Stimulated activated naive CD8-positive, alpha-beta T cell treated with anti-CD3 and anti-CD28 coated beads, Interleukin-15, amount 100 ng/mL, for 72 hours (primary cell): ENCODE measurements at regions not wholly inside any gene's neighbourhood (a gene's known extent, or its start where the extent isn't known, plus 50 kb on each side); places are given as distances from the start of the nearest gene placed in this dataset.

Experiments
- ATAC-seq: fragments of 150-1000 bp; cut with Tn5 transposase; 2 replicates; pipeline ENCODE4 v1.10.0; 2021; ENCODE audit warnings: mild to moderate bottlenecking, moderate library complexity
- DNase-seq, 2 donors: peaks; one replicate each; pipeline ENCODE4 v3.0.0; 2021 to 2022
- H3K27ac Mint-ChIP-seq, 2 donors: one replicate each; pipeline ENCODE4 v1.8.0; 2022; ENCODE audit warnings: mild to moderate bottlenecking in 2 of 2, mixed read lengths in 2 of 2, moderate library complexity in 2 of 2
- H3K27me3 Mint-ChIP-seq: one replicate; pipeline ENCODE4 v1.8.0; 2022; ENCODE audit warnings: mixed read lengths
- H3K4me1 Mint-ChIP-seq: one replicate; pipeline ENCODE4 v1.8.0; 2022; ENCODE audit warnings: mild to moderate bottlenecking, mixed read lengths
- H3K4me3 Mint-ChIP-seq, 2 donors: one replicate each; pipeline ENCODE4 v1.8.0; 2022; ENCODE audit warnings: mild to moderate bottlenecking in 2 of 2, mixed read lengths in 2 of 2, moderate library complexity in 1 of 2
- H3K9me3 Mint-ChIP-seq, 2 donors: one replicate each; pipeline ENCODE4 v1.8.0; 2022; ENCODE audit warnings: mixed read lengths in 2 of 2

GRCh38 chr2:239479471-239479870 lies 78.7 kb upstream of the HDAC4 start:
- H3K4me3 Mint-ChIP-seq, result no peak overlapping the region
- H3K4me1 Mint-ChIP-seq, result no peaks in the 10 kb centered on the region
- ATAC-seq, result no peak
- DNase-seq, result no peak
- H3K27me3 Mint-ChIP-seq, result no peaks in the 10 kb centered on the region
- no peak overlapping the region for H3K27ac Mint-ChIP-seq
- H3K9me3 Mint-ChIP-seq, result no peaks in the 10 kb centered on the region

GRCh38 chr2:239477591-239477990 lies 76.8 kb upstream of the HDAC4 start:
- H3K4me3 Mint-ChIP-seq, result no peak overlapping the region

GRCh38 chr2:239476757-239477585 lies 76.2 kb upstream of the HDAC4 start:
- H3K4me1 Mint-ChIP-seq, result no peaks in the 10 kb centered on the region
- no peak overlapping the region for H3K27ac Mint-ChIP-seq
- no peak for ATAC-seq
- H3K9me3 Mint-ChIP-seq, result no peaks in the 10 kb centered on the region
- no peak for DNase-seq
- H3K27me3 Mint-ChIP-seq, result no peaks in the 10 kb centered on the region
- H3K4me3 Mint-ChIP-seq, result no peak overlapping the region

More at GRCh38 chr2:239477591-239477990, 76.8 kb upstream of the HDAC4 start:
- DNase-seq, result no peak
- Mint-ChIP-seq H3K27ac (no peak overlapping the region), H3K4me1 (no peaks in the 10 kb centered on the region), H3K9me3 (no peaks in the 10 kb centered on the region), H3K27me3 (no peaks in the 10 kb centered on the region)
- ATAC-seq, result no peak

- H3K4me3 Mint-ChIP-seq, result no peak overlapping the region
Measured at GRCh38 chr2:239476029-239476756, 75.4 kb upstream of the HDAC4 start.

GRCh38 chr2:239475161-239476028 lies 74.6 kb upstream of the HDAC4 start:
- Mint-ChIP-seq H3K9me3 (no peaks in the 10 kb centered on the region), H3K27me3 (no peaks in the 10 kb centered on the region), H3K4me1 (no peaks in the 10 kb centered on the region), H3K4me3 (no peak overlapping the region), H3K27ac (no peak overlapping the region)
- no peak for ATAC-seq
- DNase-seq, result no peak

More at GRCh38 chr2:239476029-239476756, 75.4 kb upstream of the HDAC4 start:
- H3K9me3 Mint-ChIP-seq, result no peaks in the 10 kb centered on the region
- ATAC-seq, result no peak
- no peak overlapping the region for H3K27ac Mint-ChIP-seq
- H3K27me3 Mint-ChIP-seq, result no peaks in the 10 kb centered on the region
- H3K4me1 Mint-ChIP-seq, result no peaks in the 10 kb centered on the region
- no peak for DNase-seq

GRCh38 chr2:239473211-239473805 lies 72.5 kb upstream of the HDAC4 start:
- Mint-ChIP-seq H3K27ac (no peak overlapping the region), H3K4me1 (no peaks in the 10 kb centered on the region), H3K9me3 (no peaks in the 10 kb centered on the region), H3K4me3 (no peak overlapping the region), H3K27me3 (no peaks in the 10 kb centered on the region)
- no peak for DNase-seq
- no peak for ATAC-seq

GRCh38 chr2:239472235-239472775 lies 71.5 kb upstream of the HDAC4 start:
- Mint-ChIP-seq H3K27ac (no peak overlapping the region), H3K27me3 (no peaks in the 10 kb centered on the region), H3K4me3 (no peak overlapping the region), H3K9me3 (no peaks in the 10 kb centered on the region), H3K4me1 (no peaks in the 10 kb centered on the region)
- DNase-seq (no peak), ATAC-seq (no peak)

- Mint-ChIP-seq H3K4me3 (no peak overlapping the region), H3K27ac (no peak overlapping the region), H3K27me3 (no peaks in the 10 kb centered on the region), H3K4me1 (no peaks in the 10 kb centered on the region), H3K9me3 (no peaks in the 10 kb centered on the region)
- ATAC-seq (no peak), DNase-seq (no peak)
Measured at GRCh38 chr2:239471011-239471792, 70.4 kb upstream of the HDAC4 start.

- DNase-seq (no peak), ATAC-seq (no peak)
- Mint-ChIP-seq H3K27me3 (no peaks in the 10 kb centered on the region), H3K4me3 (no peak overlapping the region), H3K4me1 (no peaks in the 10 kb centered on the region), H3K27ac (no peak overlapping the region), H3K9me3 (no peaks in the 10 kb centered on the region)
Measured at GRCh38 chr2:239470151-239470900, 69.5 kb upstream of the HDAC4 start.

- no peak overlapping the region for H3K4me3 Mint-ChIP-seq
- ATAC-seq (no peak), DNase-seq (no peak)
- no peaks in the 10 kb centered on the region for H3K9me3 Mint-ChIP-seq
- no peak overlapping the region for H3K27ac Mint-ChIP-seq
- H3K4me1 Mint-ChIP-seq, result no peaks in the 10 kb centered on the region
- no peaks in the 10 kb centered on the region for H3K27me3 Mint-ChIP-seq
Measured at GRCh38 chr2:239469106-239469960, 68.5 kb upstream of the HDAC4 start.

- Mint-ChIP-seq H3K4me3 (no peak overlapping the region), H3K27me3 (no peaks in the 10 kb centered on the region), H3K4me1 (no peaks in the 10 kb centered on the region), H3K9me3 (no peaks in the 10 kb centered on the region), H3K27ac (no peak overlapping the region)
- DNase-seq, result no peak
- no peak for ATAC-seq
Measured at GRCh38 chr2:239468491-239469105, 67.8 kb upstream of the HDAC4 start.

GRCh38 chr2:239467956-239468490 lies 67.2 kb upstream of the HDAC4 start:
- no peaks in the 10 kb centered on the region for H3K9me3 Mint-ChIP-seq
- no peak for ATAC-seq

More at GRCh38 chr2:239467956-239468490, 67.2 kb upstream of the HDAC4 start:
- H3K4me3 Mint-ChIP-seq, result no peak overlapping the region
- H3K27ac Mint-ChIP-seq, result no peak overlapping the region
- H3K27me3 Mint-ChIP-seq, result no peaks in the 10 kb centered on the region
- DNase-seq, result no peak
- H3K4me1 Mint-ChIP-seq, result no peaks in the 10 kb centered on the region
